CD14-positive monocyte (primary cell): ENCODE measurements at regions not wholly inside any gene's neighbourhood (a gene's known extent, or its start where the extent isn't known, plus 50 kb on each side); places are given as distances from the start of the nearest gene placed in this dataset.
A peak's percentile ranks its signal among the peaks of the same experiment; 100 is the strongest.

Experiments used
- DNase-seq, 3 donors: peaks; one replicate each; pipeline ENCODE4 v3.0.0-alpha.2; 2011 to 2022
- H2AFZ ChIP-seq: 2 replicates; pipeline ENCODE4 v1.6.0; 2012; ENCODE audit warnings: mild to moderate bottlenecking, low read depth, low read length, inconsistent platforms; ENCODE audit not compliant: insufficient read depth, poor library complexity, severe bottlenecking
- H3K27ac ChIP-seq, 2 donors: 1 replicate in 1 of 2; 2 replicates in 1 of 2; pipeline ENCODE4 v1.5.1; 2012 to 2013; ENCODE audit warnings: low read length in 2 of 2, control low read depth in 1 of 2, inconsistent platforms in 1 of 2, low read depth in 1 of 2, mild to moderate bottlenecking in 1 of 2
- H3K27me3 ChIP-seq, 2 donors: one replicate each; pipeline versions ENCODE4 v1.6.0 to v1.6.1; 2011 to 2013; ENCODE audit warnings: low read length in 2 of 2; ENCODE audit not compliant: control insufficient read depth in 2 of 2, insufficient read depth in 2 of 2
- H3K36me3 ChIP-seq, 2 donors: replicated peaks in 1 of 2; 1 replicate in 1 of 2; 2 replicates in 1 of 2; pipeline versions ENCODE4 v1.5.1 to v1.6.1; 2012 to 2013; ENCODE audit warnings: low read length in 2 of 2, control low read depth in 1 of 2, inconsistent platforms in 1 of 2, mild to moderate bottlenecking in 1 of 2; ENCODE audit not compliant: insufficient read depth in 2 of 2, control insufficient read depth in 1 of 2
- H3K4me1 ChIP-seq, 2 donors: 1 replicate in 1 of 2; 2 replicates in 1 of 2; pipeline versions ENCODE4 v1.5.1 to v1.6.1; 2012 to 2013; ENCODE audit warnings: low read length in 2 of 2, control low read depth in 1 of 2, inconsistent platforms in 1 of 2, mild to moderate bottlenecking in 1 of 2, moderate library complexity in 1 of 2; ENCODE audit not compliant: insufficient read depth in 2 of 2, control insufficient read depth in 1 of 2
- H3K4me2 ChIP-seq: replicated peaks from 2 replicates; pipeline ENCODE3; 2012; ENCODE audit warnings: low read length, moderate library complexity, mild to moderate bottlenecking; ENCODE audit not compliant: poor library complexity, severe bottlenecking; ENCODE audit errors: extremely low read depth
- H3K4me3 ChIP-seq, 3 experiments: fragments of 200-600 bp in 1 of 3; sonication (generic) in 1 of 3; replicated peaks in 1 of 3; 1 replicate in 2 of 3; 2 replicates in 1 of 3; pipeline ENCODE4 v1.5.1; 2011 to 2013; ENCODE audit warnings: low read length in 3 of 3, mild to moderate bottlenecking in 3 of 3, control low read depth in 2 of 3, low read depth in 2 of 3, inconsistent platforms in 1 of 3, moderate library complexity in 1 of 3
- H3K79me2 ChIP-seq: 2 replicates; pipeline ENCODE4 v1.6.0; 2012; ENCODE audit warnings: mild to moderate bottlenecking, control low read depth, inconsistent platforms, low read length, moderate library complexity; ENCODE audit not compliant: insufficient read depth
- H3K9ac ChIP-seq: 2 replicates; pipeline ENCODE4 v1.6.0; 2017; ENCODE audit warnings: low read length, mild to moderate bottlenecking; ENCODE audit not compliant: insufficient read depth, poor library complexity, severe bottlenecking
- H3K9me3 ChIP-seq, 2 donors: replicated peaks in 1 of 2; 1 replicate in 1 of 2; 2 replicates in 1 of 2; pipeline versions ENCODE4 v1.5.1 to v1.6.1; 2012 to 2013; ENCODE audit warnings: low read length in 2 of 2, control low read depth in 1 of 2; ENCODE audit not compliant: control insufficient read depth in 1 of 2, insufficient read depth in 1 of 2
- H4K20me1 ChIP-seq: 2 replicates; pipeline ENCODE4 v1.6.0; 2012; ENCODE audit warnings: mild to moderate bottlenecking, low read length, control low read depth, moderate library complexity; ENCODE audit not compliant: insufficient read depth
- H3K27ac Mint-ChIP-seq, 7 donors: one replicate each; pipeline ENCODE4 v1.8.0; 2020; ENCODE audit warnings: mild to moderate bottlenecking in 7 of 7, mixed read lengths in 7 of 7, moderate library complexity in 6 of 7, inconsistent platforms in 2 of 7
- H3K27me3 Mint-ChIP-seq, 3 donors: one replicate each; pipeline ENCODE4 v1.8.0; 2021 to 2022; ENCODE audit warnings: low read depth in 3 of 3, mild to moderate bottlenecking in 3 of 3, mixed read lengths in 3 of 3, moderate library complexity in 3 of 3, inconsistent platforms in 1 of 3
- H3K36me3 Mint-ChIP-seq, 2 donors: one replicate each; pipeline ENCODE4 v1.8.0; 2020; ENCODE audit warnings: mixed read lengths in 2 of 2, inconsistent platforms in 1 of 2, mild to moderate bottlenecking in 1 of 2
- H3K4me1 Mint-ChIP-seq: one replicate; pipeline ENCODE4 v1.8.0; 2020; ENCODE audit warnings: mild to moderate bottlenecking, mixed read lengths
- H3K4me3 Mint-ChIP-seq, 2 donors: one replicate each; pipeline ENCODE4 v1.8.0; 2020; ENCODE audit warnings: mild to moderate bottlenecking in 2 of 2, mixed read lengths in 2 of 2, moderate library complexity in 1 of 2
- H3K9me3 Mint-ChIP-seq, 7 donors: one replicate each; pipeline ENCODE4 v1.8.0; 2020 to 2022; ENCODE audit warnings: mixed read lengths in 7 of 7, mild to moderate bottlenecking in 6 of 7, moderate library complexity in 6 of 7, inconsistent platforms in 2 of 7
- WGBS: methylation state at CpG from one replicate; pipeline ENCODE4 v1.1.5; 2013; ENCODE audit warnings: missing lambda C conversion rate; ENCODE audit not compliant: insufficient coverage; 5-methylcytosine and 5-hydroxymethylcytosine counted together
- intact Hi-C, 2 donors: fragments of 100-400 bp; cut with micrococcal nuclease; formaldehyde crosslinking; loops; one replicate each; pipeline versions ENCODE4 v1.15.0 to v1.15.1; 2023
- TF ChIP-seq, protein P1 (sequence below): fragments of 200-600 bp; IDR thresholded peaks from one replicate; pipeline ENCODE4 v1.8.0; 2022; ENCODE audit warnings: antibody characterized with exemption, mild to moderate bottlenecking

GRCh38 chr3:159028706-159029105, 226.9 kb downstream of the MFSD1 start:
- H2AFZ ChIP-seq: no peak overlapping the region
- intact Hi-C loops: no loop called here
- no peak for DNase-seq
- H3K27ac ChIP-seq: no peak overlapping the region
- no peaks in the 10 kb centered on the region for H4K20me1 ChIP-seq
- H3K4me2 ChIP-seq: no peak overlapping the region
- H3K36me3 Mint-ChIP-seq: no peaks in the 10 kb centered on the region
- no peaks in the 10 kb centered on the region for H3K79me2 ChIP-seq
- H3K27me3 Mint-ChIP-seq: no peaks in the 10 kb centered on the region
- no peak overlapping the region for H3K4me3 Mint-ChIP-seq
- H3K27me3 ChIP-seq: no peaks in the 10 kb centered on the region
- H3K36me3 ChIP-seq: no peaks in the 10 kb centered on the region
- H3K4me1 Mint-ChIP-seq: no peaks in the 10 kb centered on the region
- no peaks in the 10 kb centered on the region for H3K4me1 ChIP-seq
- H3K4me3 ChIP-seq: no peak overlapping the region
- TF ChIP-seq, protein P1, sequence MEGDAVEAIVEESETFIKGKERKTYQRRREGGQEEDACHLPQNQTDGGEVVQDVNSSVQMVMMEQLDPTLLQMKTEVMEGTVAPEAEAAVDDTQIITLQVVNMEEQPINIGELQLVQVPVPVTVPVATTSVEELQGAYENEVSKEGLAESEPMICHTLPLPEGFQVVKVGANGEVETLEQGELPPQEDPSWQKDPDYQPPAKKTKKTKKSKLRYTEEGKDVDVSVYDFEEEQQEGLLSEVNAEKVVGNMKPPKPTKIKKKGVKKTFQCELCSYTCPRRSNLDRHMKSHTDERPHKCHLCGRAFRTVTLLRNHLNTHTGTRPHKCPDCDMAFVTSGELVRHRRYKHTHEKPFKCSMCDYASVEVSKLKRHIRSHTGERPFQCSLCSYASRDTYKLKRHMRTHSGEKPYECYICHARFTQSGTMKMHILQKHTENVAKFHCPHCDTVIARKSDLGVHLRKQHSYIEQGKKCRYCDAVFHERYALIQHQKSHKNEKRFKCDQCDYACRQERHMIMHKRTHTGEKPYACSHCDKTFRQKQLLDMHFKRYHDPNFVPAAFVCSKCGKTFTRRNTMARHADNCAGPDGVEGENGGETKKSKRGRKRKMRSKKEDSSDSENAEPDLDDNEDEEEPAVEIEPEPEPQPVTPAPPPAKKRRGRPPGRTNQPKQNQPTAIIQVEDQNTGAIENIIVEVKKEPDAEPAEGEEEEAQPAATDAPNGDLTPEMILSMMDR: no peak
- WGBS: 80% methylated on average over 1 of the region's 1 CpG
- H3K9me3 Mint-ChIP-seq: peaks cover 0 to 10% (median 2%) of the 10 kb centered on the region in 7 donors
- H3K27ac Mint-ChIP-seq: peak overlapping the region in 1 of 7 donors; percentile 50
- no peak overlapping the region for H3K9ac ChIP-seq
- peaks cover 9 to 11% of the 10 kb centered on the region in 2 donors for H3K9me3 ChIP-seq

DNA sequence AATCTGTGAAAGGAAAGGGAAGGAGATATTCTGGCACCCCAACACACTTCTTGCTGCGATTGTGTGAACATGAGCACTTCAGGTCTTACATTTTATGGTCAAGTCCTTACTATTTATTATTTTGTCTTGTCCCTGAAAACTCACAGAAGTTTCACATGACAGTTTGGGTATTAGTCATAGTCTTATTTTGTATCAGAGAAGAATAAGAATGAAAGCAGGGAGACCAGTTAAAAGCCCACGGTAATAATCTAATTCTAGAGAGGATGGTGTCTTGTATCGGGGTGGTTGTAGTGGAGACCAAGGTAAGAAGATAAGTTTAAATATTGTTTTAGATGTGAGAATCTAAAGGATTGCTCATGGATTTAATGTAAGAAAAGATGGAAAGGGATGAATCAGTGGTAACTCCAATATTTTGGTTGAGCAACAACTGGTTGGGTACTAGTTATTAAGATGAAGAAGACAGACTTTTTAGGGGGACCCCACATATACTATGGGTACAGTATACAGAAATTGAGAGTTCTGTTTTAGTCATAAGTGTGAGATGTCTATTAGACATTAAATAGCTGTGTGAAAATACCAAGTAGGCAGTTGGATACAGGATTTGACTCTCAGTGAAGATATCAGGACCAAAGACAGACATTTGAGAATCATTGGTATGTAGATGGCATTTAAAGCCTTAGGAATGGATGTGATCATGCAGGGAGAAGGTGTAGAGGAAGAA, 227.6 kb downstream of the MFSD1 start:
- no peaks in the 10 kb centered on the region for H3K4me1 Mint-ChIP-seq
- Histone ChIP-seq H3K27ac (no peak overlapping the region), H3K36me3 (no peaks in the 10 kb centered on the region), H3K4me3 (no peak overlapping the region), H2AFZ (no peak overlapping the region), H3K9ac (no peak overlapping the region), H3K4me2 (no peak overlapping the region), H3K79me2 (no peaks in the 10 kb centered on the region), H4K20me1 (no peaks in the 10 kb centered on the region), H3K9me3 (peaks cover 9 to 11% of the 10 kb centered on the region in 2 donors), H3K27me3 (no peaks in the 10 kb centered on the region), H3K4me1 (no peaks in the 10 kb centered on the region)
- no peaks in the 10 kb centered on the region for H3K36me3 Mint-ChIP-seq
- TF ChIP-seq, protein P1: no peak
- 100% methylated on average over 2 of the region's 3 CpGs for WGBS
- no peaks in the 10 kb centered on the region for H3K27me3 Mint-ChIP-seq
- no peak overlapping the region for H3K27ac Mint-ChIP-seq
- peaks cover 0 to 10% (median 2%) of the 10 kb centered on the region in 7 donors for H3K9me3 Mint-ChIP-seq
- H3K4me3 Mint-ChIP-seq: no peak overlapping the region
- intact Hi-C loops: no loop called here
- no peak for DNase-seq
